ENCODE measurements at regions not wholly inside any gene's neighbourhood (a gene's known extent, or its start where the extent isn't known, plus 50 kb on each side); places are given as distances from the start of the nearest gene placed in this dataset.

DNA sequence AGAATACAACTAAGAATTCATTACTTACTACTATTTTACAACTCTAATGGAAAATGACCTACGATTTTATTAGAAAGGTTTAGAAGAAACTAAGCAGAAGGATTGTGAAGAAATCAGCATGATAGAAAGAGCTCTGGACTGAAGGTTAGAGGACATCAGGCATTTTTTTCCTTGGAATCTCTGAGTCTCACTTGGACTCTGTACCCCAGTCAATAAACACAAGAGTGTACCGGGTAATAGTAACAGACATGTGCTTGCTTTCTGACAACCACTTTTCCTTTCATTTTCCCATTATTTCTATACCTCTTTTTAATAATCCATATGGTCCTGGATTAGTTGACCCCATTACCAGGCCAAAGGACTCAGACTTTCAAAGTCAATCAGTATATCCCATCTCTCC, 1240.9 kb upstream of the LRRTM3 start:
- TF ChIP-seq, protein P1, sequence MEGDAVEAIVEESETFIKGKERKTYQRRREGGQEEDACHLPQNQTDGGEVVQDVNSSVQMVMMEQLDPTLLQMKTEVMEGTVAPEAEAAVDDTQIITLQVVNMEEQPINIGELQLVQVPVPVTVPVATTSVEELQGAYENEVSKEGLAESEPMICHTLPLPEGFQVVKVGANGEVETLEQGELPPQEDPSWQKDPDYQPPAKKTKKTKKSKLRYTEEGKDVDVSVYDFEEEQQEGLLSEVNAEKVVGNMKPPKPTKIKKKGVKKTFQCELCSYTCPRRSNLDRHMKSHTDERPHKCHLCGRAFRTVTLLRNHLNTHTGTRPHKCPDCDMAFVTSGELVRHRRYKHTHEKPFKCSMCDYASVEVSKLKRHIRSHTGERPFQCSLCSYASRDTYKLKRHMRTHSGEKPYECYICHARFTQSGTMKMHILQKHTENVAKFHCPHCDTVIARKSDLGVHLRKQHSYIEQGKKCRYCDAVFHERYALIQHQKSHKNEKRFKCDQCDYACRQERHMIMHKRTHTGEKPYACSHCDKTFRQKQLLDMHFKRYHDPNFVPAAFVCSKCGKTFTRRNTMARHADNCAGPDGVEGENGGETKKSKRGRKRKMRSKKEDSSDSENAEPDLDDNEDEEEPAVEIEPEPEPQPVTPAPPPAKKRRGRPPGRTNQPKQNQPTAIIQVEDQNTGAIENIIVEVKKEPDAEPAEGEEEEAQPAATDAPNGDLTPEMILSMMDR (IDR thresholded peaks at IDR 0.05; ENCODE audit: insufficient read depth, low read length, poor library complexity, severe bottlenecking): no peak
- no peak for TF ChIP-seq EZH2phosphoT487 (conservative IDR thresholded peaks at IDR 0.05; ENCODE audit: low read length)
